ENCODE measurements at regions not wholly inside any gene's neighbourhood (a gene's known extent, or its start where the extent isn't known, plus 50 kb on each side); places are given as distances from the start of the nearest gene placed in this dataset.

DNA sequence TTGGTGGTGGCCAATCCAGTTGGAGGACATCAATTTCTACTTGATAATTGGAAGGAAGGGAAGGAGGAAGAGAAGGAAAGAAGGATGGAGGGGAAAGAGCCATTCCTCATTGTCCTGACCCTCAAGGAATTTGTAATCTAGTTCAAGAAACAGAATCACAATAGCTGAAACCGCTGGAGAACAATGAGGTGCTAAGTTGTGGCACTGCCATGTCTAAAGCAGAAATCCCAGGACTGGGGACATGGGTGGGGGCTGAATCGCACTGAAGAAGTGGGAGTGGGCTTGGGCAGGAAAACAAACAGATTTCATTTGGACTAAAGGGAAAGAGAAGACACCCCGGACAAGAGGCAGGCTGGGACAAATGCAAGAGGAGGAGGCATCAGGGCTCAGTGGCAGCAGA, 183.6 kb downstream of the UACA start:
- Histone ChIP-seq H3K56ac (ENCODE audit: extremely low read depth, insufficient read depth, low read length) (no peak overlapping the region), H3K9ac (ENCODE audit: low read depth, low read length) (no peak overlapping the region), H3K4me2 (ENCODE audit: low read depth, low read length) (no peak overlapping the region), H3K9me3 (ENCODE audit: control insufficient read depth, insufficient read depth, low read length) (no peaks in the 10 kb centered on the region), H2AFZ (replicated peaks; ENCODE audit: low read length, poor library complexity) (no peak overlapping the region), H4K20me1 (ENCODE audit: insufficient read depth, low read length) (no peaks in the 10 kb centered on the region), H4K91ac (ENCODE audit: insufficient read depth, low read depth, low read length) (no peak overlapping the region), H3K14ac (replicated peaks; ENCODE audit: low read depth, low read length) (no peak overlapping the region), H3K23ac (ENCODE audit: low read depth, low read length) (no peak overlapping the region), H3K9me1 (ENCODE audit: insufficient read depth, low read length) (no peaks in the 10 kb centered on the region), H3K4me3 (ENCODE audit: insufficient read depth, low read depth, low read length) (no peak overlapping the region), H3K4ac (ENCODE audit: low read depth, low read length) (no peak overlapping the region), H2AK9ac (replicated peaks; ENCODE audit: low read depth, low read length, poor library complexity) (no peak overlapping the region), H3K4me1 (ENCODE audit: control insufficient read depth, insufficient read depth, low read length) (no peaks in the 10 kb centered on the region; the same call in 1 of the 2 replicates), H2AK5ac (ENCODE audit: low read depth, low read length) (no peak overlapping the region), H3K18ac (ENCODE audit: low read depth, low read length) (no peak overlapping the region), H4K8ac (ENCODE audit: low read depth in 2 of 2, low read length in 2 of 2) (no peak overlapping the region), H3K27me3 (ENCODE audit: control insufficient read depth, insufficient read depth, low read length) (peaks cover 30% of the 10 kb centered on the region), H2BK5ac (ENCODE audit: low read depth, low read length, poor library complexity, severe bottlenecking) (no peak overlapping the region), H4K5ac (ENCODE audit: low read depth, low read length) (no peak overlapping the region), H2BK20ac (ENCODE audit: low read depth, low read length) (no peak overlapping the region), H3K27ac (ENCODE audit: insufficient read depth, low read length) (no peak overlapping the region), H3K36me3 (ENCODE audit: control insufficient read depth, insufficient read depth, low read length) (no peaks in the 10 kb centered on the region), H2BK15ac (ENCODE audit: low read depth, low read length) (no peak overlapping the region), H3K79me1 (ENCODE audit: low read depth in 1 of 2, low read length in 2 of 2) (no peaks in the 10 kb centered on the region), H2BK120ac (ENCODE audit: low read depth, low read length) (no peak overlapping the region)
- 53% methylated on average over 3 of the region's 3 CpGs; no CpG with 5 or more reads in 1 of the 2 experiments for WGBS, 2 experiments (ENCODE audit: extremely low coverage in 2 of 2, insufficient read length in 1 of 2)
- ChIA-PET POLR2A (ENCODE audit: unreplicated experiment) (no interaction called here), CTCF (no interaction called here)
- no TSS peak for BruUV-seq (replicated peaks)
- DNase-seq, result no peak
- dilution Hi-C loops (cut with HindIII; ENCODE audit: low sequenced_read_pairs, unreplicated experiment), result no loop called here
- no peak for ATAC-seq (ENCODE audit: low read depth)
- intact Hi-C loops (cut with micrococcal nuclease), result no loop called here
- in situ Hi-C loops (cut with MboI; ENCODE audit: low sequenced_read_pairs), result no loop called here
- no peak for TF ChIP-seq MAFK (IDR thresholded peaks at IDR 0.05; ENCODE audit: low read depth, low read length)
